Uterus (tissue), 2 donors: ENCODE measurements at regions not wholly inside any gene's neighbourhood (a gene's known extent, or its start where the extent isn't known, plus 50 kb on each side); places are given as distances from the start of the nearest gene placed in this dataset.

Experiments
- POLR2A ChIP-seq, 2 donors: fragments of 450-650 bp; IDR thresholded peaks; one replicate each; pipeline ENCODE4 v1.6.1; 2016; ENCODE audit warnings: antibody characterized with exemption in 2 of 2, mild to moderate bottlenecking in 1 of 2, moderate library complexity in 1 of 2
- TF ChIP-seq, protein P1 (sequence below), 4 experiments: fragments of 200-600 bp in 2 of 4; fragments of 450-650 bp in 2 of 4; sonication (generic) in 2 of 4; IDR thresholded peaks; one replicate each; pipeline ENCODE4 v1.5.1; 2016 to 2019; ENCODE audit warnings: antibody characterized with exemption in 4 of 4, mild to moderate bottlenecking in 2 of 4, moderate library complexity in 1 of 4

DNA sequence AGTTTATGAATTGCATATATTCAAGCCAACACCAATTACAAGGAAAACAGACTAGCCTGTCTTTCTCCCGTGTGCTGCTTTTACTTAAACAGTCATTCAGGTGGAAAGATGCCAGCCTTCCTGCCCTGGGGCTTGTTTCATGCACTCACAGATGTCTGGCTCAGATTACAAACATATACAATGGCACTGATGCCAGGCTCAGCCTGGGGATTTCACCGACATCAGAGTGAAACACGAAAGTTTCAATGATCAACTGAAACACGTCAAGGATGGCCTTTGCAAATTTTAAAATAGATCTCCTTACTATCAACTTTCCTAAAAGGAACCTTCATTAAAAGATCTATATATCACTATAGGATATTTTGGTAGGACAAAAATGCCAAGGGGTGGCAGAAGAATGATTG is 1576.5 kb downstream of the EFNA5 start:
- TF ChIP-seq, protein P1, sequence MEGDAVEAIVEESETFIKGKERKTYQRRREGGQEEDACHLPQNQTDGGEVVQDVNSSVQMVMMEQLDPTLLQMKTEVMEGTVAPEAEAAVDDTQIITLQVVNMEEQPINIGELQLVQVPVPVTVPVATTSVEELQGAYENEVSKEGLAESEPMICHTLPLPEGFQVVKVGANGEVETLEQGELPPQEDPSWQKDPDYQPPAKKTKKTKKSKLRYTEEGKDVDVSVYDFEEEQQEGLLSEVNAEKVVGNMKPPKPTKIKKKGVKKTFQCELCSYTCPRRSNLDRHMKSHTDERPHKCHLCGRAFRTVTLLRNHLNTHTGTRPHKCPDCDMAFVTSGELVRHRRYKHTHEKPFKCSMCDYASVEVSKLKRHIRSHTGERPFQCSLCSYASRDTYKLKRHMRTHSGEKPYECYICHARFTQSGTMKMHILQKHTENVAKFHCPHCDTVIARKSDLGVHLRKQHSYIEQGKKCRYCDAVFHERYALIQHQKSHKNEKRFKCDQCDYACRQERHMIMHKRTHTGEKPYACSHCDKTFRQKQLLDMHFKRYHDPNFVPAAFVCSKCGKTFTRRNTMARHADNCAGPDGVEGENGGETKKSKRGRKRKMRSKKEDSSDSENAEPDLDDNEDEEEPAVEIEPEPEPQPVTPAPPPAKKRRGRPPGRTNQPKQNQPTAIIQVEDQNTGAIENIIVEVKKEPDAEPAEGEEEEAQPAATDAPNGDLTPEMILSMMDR (IDR thresholded peaks at IDR 0.05), result no peak
- TF ChIP-seq POLR2A (IDR thresholded peaks at IDR 0.05), result no peak
